WTC11 (cell line): ENCODE measurements at regions not wholly inside any gene's neighbourhood (a gene's known extent, or its start where the extent isn't known, plus 50 kb on each side); places are given as distances from the start of the nearest gene placed in this dataset.

Source experiments
- ATAC-seq: fragments of 200-7000 bp; cut with Tn5 transposase; 2 replicates; pipeline ENCODE4 v1.10.0; 2021; ENCODE audit warnings: mild to moderate bottlenecking, moderate library complexity
- CTCF ChIA-PET: fragments of 300-600 bp; sonication (Branson Sonifier 250); formaldehyde crosslinking; loops from one replicate; lab custom pipeline; 2021; ENCODE audit warnings: antibody characterized with exemption; lab: Charles Lee
- POLR2A ChIA-PET: fragments of 350-600 bp; sonication (Branson Sonifier 250); formaldehyde crosslinking; loops from one replicate; lab custom pipeline; 2021; ENCODE audit warnings: antibody characterized with exemption; lab: Charles Lee
- DNase-seq: peaks from one replicate; pipeline ENCODE4 v3.0.0; 2021; ENCODE audit warnings: low spot score
- H3K27ac Mint-ChIP-seq: 2 replicates; pipeline ENCODE4 v1.8.0; 2021; ENCODE audit warnings: mixed read lengths
- H3K27me3 Mint-ChIP-seq: 2 replicates; pipeline ENCODE4 v1.8.0; 2021; ENCODE audit warnings: low read depth, mild to moderate bottlenecking, moderate library complexity, mixed read lengths
- H3K36me3 Mint-ChIP-seq: 2 replicates; pipeline ENCODE4 v1.8.0; 2021; ENCODE audit warnings: mixed read lengths
- H3K4me1 Mint-ChIP-seq: 2 replicates; pipeline ENCODE4 v1.8.0; 2022; ENCODE audit warnings: mixed read lengths
- H3K4me3 Mint-ChIP-seq: 2 replicates; pipeline ENCODE4 v1.8.0; 2021; ENCODE audit warnings: mild to moderate bottlenecking, moderate library complexity, mixed read lengths
- H3K9me3 Mint-ChIP-seq: 2 replicates; pipeline ENCODE4 v1.8.0; 2021; ENCODE audit warnings: mixed read lengths
- AR ChIP-seq: fragments of 250-450 bp; sonication (Bioruptor Pico); IDR thresholded peaks from 2 replicates; pipeline ENCODE4 v1.9.0; 2021; ENCODE audit warnings: mild to moderate bottlenecking
- ARID4B ChIP-seq: sonication (generic); formaldehyde crosslinking; IDR thresholded peaks from 2 replicates; pipeline ENCODE4 v1.8.0; 2023; ENCODE audit warnings: missing genetic modification reagents, mild to moderate bottlenecking, borderline replicate concordance
- ATF1 ChIP-seq: sonication (generic); formaldehyde crosslinking; IDR thresholded peaks from 2 replicates; pipeline ENCODE4 v1.8.1; 2023; ENCODE audit warnings: mild to moderate bottlenecking, moderate library complexity, missing genetic modification reagents
- CREM ChIP-seq: sonication (generic); formaldehyde crosslinking; IDR thresholded peaks from 2 replicates; pipeline ENCODE4 v1.8.1; 2022; ENCODE audit warnings: mild to moderate bottlenecking, missing genetic modification reagents, moderate library complexity
- MXD4 ChIP-seq: fragments of 250-450 bp; sonication (Bioruptor Pico); IDR thresholded peaks from 2 replicates; pipeline ENCODE4 v1.8.0; 2021; ENCODE audit warnings: mild to moderate bottlenecking, moderate library complexity, borderline replicate concordance
- MYBL2 ChIP-seq: sonication (generic); formaldehyde crosslinking; IDR thresholded peaks from 2 replicates; pipeline ENCODE4 v1.8.1; 2023; ENCODE audit warnings: mild to moderate bottlenecking, moderate library complexity, missing genetic modification reagents
- NR3C1 ChIP-seq: sonication (generic); formaldehyde crosslinking; conservative IDR thresholded peaks from 2 replicates; pipeline ENCODE4 v1.8.1; 2023; ENCODE audit warnings: low read depth, mild to moderate bottlenecking, missing genetic modification reagents
- RELA ChIP-seq: sonication (generic); formaldehyde crosslinking; IDR thresholded peaks from 2 replicates; pipeline ENCODE4 v1.8.1; 2022; ENCODE audit warnings: missing genetic modification reagents, mild to moderate bottlenecking, borderline replicate concordance
- ZNF416 ChIP-seq: fragments of 250-450 bp; sonication (Bioruptor Pico); IDR thresholded peaks from 2 replicates; pipeline ENCODE4 v1.9.0; 2021; ENCODE audit warnings: mild to moderate bottlenecking, inconsistent platforms
- ZNF512 ChIP-seq: sonication (generic); formaldehyde crosslinking; IDR thresholded peaks from 2 replicates; pipeline ENCODE4 v1.8.1; 2022; ENCODE audit warnings: missing genetic modification reagents, borderline replicate concordance
- TF ChIP-seq, protein P1 (sequence below): fragments of 250-450 bp; sonication (Bioruptor Pico); IDR thresholded peaks from 2 replicates; pipeline ENCODE4 v1.9.0; 2021; ENCODE audit warnings: mild to moderate bottlenecking, borderline replicate concordance
- TF ChIP-seq, protein P2 (sequence below): sonication (generic); formaldehyde crosslinking; IDR thresholded peaks from 2 replicates; pipeline ENCODE4 v1.8.1; 2023; ENCODE audit warnings: mild to moderate bottlenecking, missing genetic modification reagents, borderline replicate concordance

DNA sequence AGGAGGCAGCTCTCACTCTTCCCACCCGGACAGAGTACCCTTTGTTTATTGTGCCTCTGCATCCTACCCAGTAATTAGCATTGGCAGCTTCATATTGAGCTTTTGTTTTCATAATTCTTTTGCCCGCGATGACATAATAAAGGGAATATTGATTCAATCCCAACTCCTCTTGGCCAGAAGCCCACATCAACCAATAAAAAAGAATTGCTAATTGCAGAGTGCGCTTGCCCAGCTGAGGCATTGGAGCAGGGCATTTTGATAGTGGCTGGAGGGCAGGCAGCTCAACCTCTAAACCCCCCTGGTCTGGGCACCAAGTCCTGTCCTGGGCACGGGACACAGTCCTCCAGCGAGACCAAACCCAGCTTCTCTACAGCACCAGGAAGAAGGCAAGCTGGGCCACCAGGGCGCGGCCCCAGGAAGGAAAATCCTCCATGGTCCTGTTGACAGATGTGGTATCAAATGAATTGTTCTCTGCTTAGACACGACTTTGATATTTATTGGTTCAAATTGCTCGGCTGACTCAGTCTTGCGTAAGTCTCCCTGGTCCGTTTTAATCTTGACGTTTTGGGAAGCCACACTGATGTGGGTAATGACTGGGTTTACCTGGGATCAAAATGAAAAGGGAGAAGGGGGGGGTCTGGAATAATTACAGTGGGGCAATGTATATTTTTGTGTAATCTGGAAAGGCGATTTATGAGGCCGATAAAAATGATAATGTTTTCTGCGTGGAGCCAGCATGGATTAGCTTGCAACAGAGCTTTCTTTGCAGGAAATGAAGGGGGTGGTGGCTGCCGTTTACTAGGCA, 220.7 kb upstream of the MSX2 start:
- TF ChIP-seq RELA (CRISPR knock-in tag) (no peak), CREM (CRISPR knock-in tag) (no peak), MYBL2 (CRISPR knock-in tag) (no peak), ARID4B (CRISPR knock-in tag) (no peak), MXD4 (no peak)
- no peak overlapping the region for H3K4me3 Mint-ChIP-seq
- H3K27me3 Mint-ChIP-seq: peaks cover 6% of the 10 kb centered on the region
- H3K9me3 Mint-ChIP-seq: peaks cover 38% of the 10 kb centered on the region
- ChIA-PET CTCF (interaction anchor here (1.1 to 1.5 kb wide), 2 partner anchors 39 to 84 kb away, joined by 3 to 4 read pairs; no protein-coding TSS in a partner anchor), POLR2A (no interaction called here)
- ATAC-seq (no peak), DNase-seq (no peak)
- H3K27ac Mint-ChIP-seq: no peak overlapping the region
- peaks cover 16% of the 10 kb centered on the region for H3K36me3 Mint-ChIP-seq
- no peaks in the 10 kb centered on the region for H3K4me1 Mint-ChIP-seq

- Mint-ChIP-seq H3K4me3 (no peak overlapping the region), H3K27ac (no peak overlapping the region), H3K36me3 (peaks cover 10% of the 10 kb centered on the region), H3K9me3 (peaks cover 31% of the 10 kb centered on the region), H3K4me1 (no peaks in the 10 kb centered on the region), H3K27me3 (peaks cover 6% of the 10 kb centered on the region)
- ATAC-seq (no peak), DNase-seq (no peak)
- ChIA-PET CTCF (interaction anchor here (1.1 to 1.5 kb wide), 2 partner anchors 40 to 85 kb away, joined by 3 to 4 read pairs; no protein-coding TSS in a partner anchor), POLR2A (no interaction called here)
- TF ChIP-seq ATF1 (CRISPR knock-in tag) (no peak), MYBL2 (CRISPR knock-in tag) (no peak), AR (CRISPR knock-in tag) (no peak), NR3C1 (CRISPR knock-in tag) (no peak), ZNF416 (no peak), ZNF512 (CRISPR knock-in tag) (no peak)
- TF ChIP-seq, protein P1, sequence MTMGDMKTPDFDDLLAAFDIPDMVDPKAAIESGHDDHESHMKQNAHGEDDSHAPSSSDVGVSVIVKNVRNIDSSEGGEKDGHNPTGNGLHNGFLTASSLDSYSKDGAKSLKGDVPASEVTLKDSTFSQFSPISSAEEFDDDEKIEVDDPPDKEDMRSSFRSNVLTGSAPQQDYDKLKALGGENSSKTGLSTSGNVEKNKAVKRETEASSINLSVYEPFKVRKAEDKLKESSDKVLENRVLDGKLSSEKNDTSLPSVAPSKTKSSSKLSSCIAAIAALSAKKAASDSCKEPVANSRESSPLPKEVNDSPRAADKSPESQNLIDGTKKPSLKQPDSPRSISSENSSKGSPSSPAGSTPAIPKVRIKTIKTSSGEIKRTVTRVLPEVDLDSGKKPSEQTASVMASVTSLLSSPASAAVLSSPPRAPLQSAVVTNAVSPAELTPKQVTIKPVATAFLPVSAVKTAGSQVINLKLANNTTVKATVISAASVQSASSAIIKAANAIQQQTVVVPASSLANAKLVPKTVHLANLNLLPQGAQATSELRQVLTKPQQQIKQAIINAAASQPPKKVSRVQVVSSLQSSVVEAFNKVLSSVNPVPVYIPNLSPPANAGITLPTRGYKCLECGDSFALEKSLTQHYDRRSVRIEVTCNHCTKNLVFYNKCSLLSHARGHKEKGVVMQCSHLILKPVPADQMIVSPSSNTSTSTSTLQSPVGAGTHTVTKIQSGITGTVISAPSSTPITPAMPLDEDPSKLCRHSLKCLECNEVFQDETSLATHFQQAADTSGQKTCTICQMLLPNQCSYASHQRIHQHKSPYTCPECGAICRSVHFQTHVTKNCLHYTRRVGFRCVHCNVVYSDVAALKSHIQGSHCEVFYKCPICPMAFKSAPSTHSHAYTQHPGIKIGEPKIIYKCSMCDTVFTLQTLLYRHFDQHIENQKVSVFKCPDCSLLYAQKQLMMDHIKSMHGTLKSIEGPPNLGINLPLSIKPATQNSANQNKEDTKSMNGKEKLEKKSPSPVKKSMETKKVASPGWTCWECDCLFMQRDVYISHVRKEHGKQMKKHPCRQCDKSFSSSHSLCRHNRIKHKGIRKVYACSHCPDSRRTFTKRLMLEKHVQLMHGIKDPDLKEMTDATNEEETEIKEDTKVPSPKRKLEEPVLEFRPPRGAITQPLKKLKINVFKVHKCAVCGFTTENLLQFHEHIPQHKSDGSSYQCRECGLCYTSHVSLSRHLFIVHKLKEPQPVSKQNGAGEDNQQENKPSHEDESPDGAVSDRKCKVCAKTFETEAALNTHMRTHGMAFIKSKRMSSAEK (CRISPR knock-in tag): no peak
- TF ChIP-seq, protein P2, sequence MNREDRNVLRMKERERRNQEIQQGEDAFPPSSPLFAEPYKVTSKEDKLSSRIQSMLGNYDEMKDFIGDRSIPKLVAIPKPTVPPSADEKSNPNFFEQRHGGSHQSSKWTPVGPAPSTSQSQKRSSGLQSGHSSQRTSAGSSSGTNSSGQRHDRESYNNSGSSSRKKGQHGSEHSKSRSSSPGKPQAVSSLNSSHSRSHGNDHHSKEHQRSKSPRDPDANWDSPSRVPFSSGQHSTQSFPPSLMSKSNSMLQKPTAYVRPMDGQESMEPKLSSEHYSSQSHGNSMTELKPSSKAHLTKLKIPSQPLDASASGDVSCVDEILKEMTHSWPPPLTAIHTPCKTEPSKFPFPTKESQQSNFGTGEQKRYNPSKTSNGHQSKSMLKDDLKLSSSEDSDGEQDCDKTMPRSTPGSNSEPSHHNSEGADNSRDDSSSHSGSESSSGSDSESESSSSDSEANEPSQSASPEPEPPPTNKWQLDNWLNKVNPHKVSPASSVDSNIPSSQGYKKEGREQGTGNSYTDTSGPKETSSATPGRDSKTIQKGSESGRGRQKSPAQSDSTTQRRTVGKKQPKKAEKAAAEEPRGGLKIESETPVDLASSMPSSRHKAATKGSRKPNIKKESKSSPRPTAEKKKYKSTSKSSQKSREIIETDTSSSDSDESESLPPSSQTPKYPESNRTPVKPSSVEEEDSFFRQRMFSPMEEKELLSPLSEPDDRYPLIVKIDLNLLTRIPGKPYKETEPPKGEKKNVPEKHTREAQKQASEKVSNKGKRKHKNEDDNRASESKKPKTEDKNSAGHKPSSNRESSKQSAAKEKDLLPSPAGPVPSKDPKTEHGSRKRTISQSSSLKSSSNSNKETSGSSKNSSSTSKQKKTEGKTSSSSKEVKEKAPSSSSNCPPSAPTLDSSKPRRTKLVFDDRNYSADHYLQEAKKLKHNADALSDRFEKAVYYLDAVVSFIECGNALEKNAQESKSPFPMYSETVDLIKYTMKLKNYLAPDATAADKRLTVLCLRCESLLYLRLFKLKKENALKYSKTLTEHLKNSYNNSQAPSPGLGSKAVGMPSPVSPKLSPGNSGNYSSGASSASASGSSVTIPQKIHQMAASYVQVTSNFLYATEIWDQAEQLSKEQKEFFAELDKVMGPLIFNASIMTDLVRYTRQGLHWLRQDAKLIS (CRISPR knock-in tag): no peak
These were observed 220.1 kb upstream of the MSX2 start for GRCh38 chr5:174504266-174504726.
